Kasumi-1 (cell line): ENCODE measurements at regions not wholly inside any gene's neighbourhood (a gene's known extent, or its start where the extent isn't known, plus 50 kb on each side); places are given as distances from the start of the nearest gene placed in this dataset.

ENCODE experiments used
- DNase-seq, 2 experiments: peaks; one replicate each; lab custom pipeline; 2025; lab: John Stamatoyannopoulos, UW

- no peak for DNase-seq
These were observed 69.0 kb upstream of the GDF10 start for GRCh38 chr10:47230957-47231356.

GRCh38 chr10:47231414-47231813 lies 68.6 kb upstream of the GDF10 start:
- no peak for DNase-seq

- no peak for DNase-seq
These were observed 66.4 kb upstream of the GDF10 start for GRCh38 chr10:47233631-47234030.

GRCh38 chr10:47235484-47235883 lies 64.5 kb upstream of the GDF10 start:
- no peak for DNase-seq

GRCh38 chr10:47237316-47238260 lies 62.4 kb upstream of the GDF10 start:
- no peak for DNase-seq

- no peak for DNase-seq
These were observed 61.5 kb upstream of the GDF10 start for GRCh38 chr10:47238331-47239095.

GRCh38 chr10:47239211-47239610 lies 60.8 kb upstream of the GDF10 start:
- DNase-seq, result no peak

GRCh38 chr10:47240173-47240572 lies 59.8 kb upstream of the GDF10 start:
- DNase-seq, result no peak

GRCh38 chr10:47241256-47241655 lies 58.7 kb upstream of the GDF10 start:
- DNase-seq, result no peak

GRCh38 chr10:47241946-47242867 lies 57.8 kb upstream of the GDF10 start:
- no peak for DNase-seq

GRCh38 chr10:47243356-47243755 lies 56.6 kb upstream of the GDF10 start:
- no peak for DNase-seq

GRCh38 chr10:47243791-47244190 lies 56.2 kb upstream of the GDF10 start:
- no peak for DNase-seq

- DNase-seq, result no peak
These were observed 55.2 kb upstream of the GDF10 start for GRCh38 chr10:47244560-47245500.

GRCh38 chr10:47245731-47246350 lies 54.2 kb upstream of the GDF10 start:
- no peak for DNase-seq

GRCh38 chr10:47246406-47247147 lies 53.4 kb upstream of the GDF10 start:
- no peak for DNase-seq

GRCh38 chr10:47247148-47248059 lies 52.6 kb upstream of the GDF10 start:
- no peak for DNase-seq

GRCh38 chr10:47248386-47249090 lies 51.5 kb upstream of the GDF10 start:
- DNase-seq, result no peak

GRCh38 chr10:47249881-47250280 lies 50.1 kb upstream of the GDF10 start:
- no peak for DNase-seq
